ENCODE measurements at regions not wholly inside any gene's neighbourhood (a gene's known extent, or its start where the extent isn't known, plus 50 kb on each side); places are given as distances from the start of the nearest gene placed in this dataset.

DNA sequence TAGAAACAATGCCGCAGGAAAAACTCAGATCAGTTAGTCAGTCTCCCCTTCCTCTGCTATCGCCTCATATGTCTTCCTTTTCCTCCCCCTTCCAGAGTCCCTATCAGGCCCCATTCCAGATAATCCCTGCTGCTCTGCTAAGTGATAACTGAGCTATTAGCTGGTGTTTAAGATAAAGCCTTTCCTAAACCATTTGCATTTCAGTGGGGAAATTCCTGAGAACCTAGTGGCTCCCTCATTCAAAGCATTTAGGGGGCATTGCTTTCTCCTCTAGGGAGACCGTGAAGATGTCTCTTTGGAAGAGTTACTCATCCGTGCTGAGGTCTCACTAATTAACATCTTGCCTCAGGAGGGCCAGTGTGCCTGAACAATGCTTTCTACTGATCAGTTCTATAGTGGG is 401.6 kb downstream of the NPIPA7 start:
- no peak for DNase-seq (ENCODE audit: low read depth in 1 of 2, low spot score in 1 of 2)

DNA sequence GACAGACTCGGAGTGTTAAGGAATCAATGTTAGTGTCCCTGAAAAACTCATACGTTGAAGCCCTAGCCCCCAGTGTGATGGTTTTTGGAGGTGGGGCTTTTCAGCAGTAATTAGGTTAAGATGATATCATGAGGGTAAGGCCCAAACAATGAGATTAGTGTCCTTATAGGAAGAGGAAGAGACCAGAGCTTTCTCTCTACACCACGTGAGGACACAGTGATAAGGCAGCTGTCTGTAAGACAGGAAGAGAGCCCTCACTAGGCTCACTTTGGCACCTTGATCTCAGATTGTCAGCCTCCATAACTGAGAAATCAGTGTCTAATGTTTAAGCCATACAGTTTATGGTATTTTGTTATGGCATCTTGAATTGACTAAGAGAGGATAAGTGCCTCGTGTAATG is 403.2 kb downstream of the NPIPA7 start:
- no peak for DNase-seq (ENCODE audit: low read depth in 1 of 2, low spot score in 1 of 2)

DNA sequence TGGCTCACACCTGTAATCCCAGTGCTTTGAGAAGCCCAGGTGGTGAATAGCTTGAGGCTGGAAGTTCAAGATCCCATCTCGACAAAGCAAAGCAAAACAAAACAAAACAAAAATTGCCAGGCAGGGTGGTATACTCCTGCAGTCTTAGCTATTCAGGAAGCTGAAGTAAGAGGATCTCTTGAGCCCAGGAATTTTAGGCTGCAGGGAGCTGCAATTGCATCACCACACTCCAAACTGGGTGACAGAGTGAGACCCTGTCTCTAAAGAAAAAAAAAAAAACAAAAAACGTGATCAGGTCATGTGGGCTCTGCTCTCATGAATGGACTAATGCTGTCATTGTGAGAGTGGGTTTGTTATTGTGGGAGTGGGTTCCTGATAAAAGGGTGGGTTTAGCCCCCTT is 409.1 kb downstream of the NPIPA7 start:
- no peak for DNase-seq (ENCODE audit: low read depth in 1 of 2, low spot score in 1 of 2)

DNA sequence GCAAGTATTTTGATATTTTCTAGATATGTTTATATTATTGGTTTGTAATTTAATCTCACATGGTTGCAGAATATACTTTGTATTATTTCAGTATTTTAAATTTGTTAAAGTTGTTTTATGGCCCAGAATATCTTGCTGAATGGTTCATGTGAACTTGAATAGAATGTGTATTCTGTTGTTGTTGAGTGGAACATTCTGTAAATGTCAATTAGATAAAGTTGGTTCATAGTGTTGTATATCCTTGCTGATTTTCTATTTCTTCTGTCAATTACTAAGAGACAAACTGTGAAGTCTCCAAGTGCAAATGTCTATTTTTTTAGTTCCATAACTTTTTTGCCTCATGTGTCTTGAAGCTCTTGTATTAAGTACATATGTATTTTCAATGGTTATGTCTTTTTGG is 411.7 kb downstream of the NPIPA7 start:
- no peak for DNase-seq (ENCODE audit: low read depth in 1 of 2, low spot score in 1 of 2)

DNA sequence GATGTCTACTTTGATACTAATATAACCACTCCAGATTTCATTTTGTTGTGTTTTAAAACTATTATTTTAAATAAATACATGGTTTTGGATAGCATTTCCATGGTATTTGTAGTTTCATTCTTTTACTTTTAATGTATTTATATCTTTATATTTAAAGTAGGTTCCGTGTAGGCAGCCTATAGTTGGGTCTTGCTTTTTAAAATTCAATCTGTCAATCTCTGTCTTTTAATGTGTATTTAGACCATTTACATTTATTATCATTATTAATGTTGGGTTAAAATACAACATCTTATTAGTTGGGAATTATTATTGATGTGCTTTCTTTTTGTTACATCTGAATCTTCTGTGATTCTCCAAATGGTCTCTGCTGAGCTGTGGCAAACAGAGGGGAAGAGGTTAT is 412.1 kb downstream of the NPIPA7 start:
- no peak for DNase-seq (ENCODE audit: low read depth in 1 of 2, low spot score in 1 of 2)

DNA sequence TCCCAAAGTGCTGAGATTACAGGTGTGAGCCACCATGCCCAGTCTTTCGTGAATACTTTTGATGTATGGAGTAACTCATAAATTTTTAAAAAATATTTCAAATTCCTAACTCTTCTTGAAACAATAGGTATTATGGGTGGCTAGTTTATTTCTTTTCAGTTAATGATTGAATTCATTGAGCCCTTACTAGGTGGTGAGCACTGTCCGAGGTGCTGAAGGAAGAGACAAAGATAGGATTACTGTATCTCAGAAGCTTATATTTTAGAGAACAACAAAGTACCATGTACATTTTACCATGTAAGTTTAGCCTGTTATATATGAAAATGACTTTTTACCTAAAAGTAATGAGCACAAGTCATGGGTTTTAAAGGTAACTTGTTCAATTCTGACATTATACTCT is 418.3 kb downstream of the NPIPA7 start:
- DNase-seq (ENCODE audit: low read depth in 1 of 2, low spot score in 1 of 2), result no peak

DNA sequence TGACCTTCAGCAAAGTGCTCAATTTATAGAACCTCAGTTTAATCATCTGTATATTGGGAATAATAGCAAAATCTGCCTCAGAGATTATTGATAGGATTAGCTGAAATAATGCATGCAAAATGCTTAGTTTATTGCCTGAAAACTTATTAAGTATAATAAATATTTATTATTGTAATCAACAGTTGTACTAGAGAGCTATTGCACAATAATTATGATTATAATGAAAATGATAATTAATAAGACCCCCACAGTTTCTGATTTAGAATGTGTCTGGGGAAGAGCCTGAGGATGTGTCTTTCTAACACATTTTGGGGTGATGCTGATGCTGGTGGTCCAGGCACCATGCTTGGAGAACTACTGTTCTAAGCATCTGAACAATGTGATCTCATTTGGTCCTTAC is 419.6 kb downstream of the NPIPA7 start:
- DNase-seq (ENCODE audit: low read depth in 1 of 2, low spot score in 1 of 2), result no peak

DNA sequence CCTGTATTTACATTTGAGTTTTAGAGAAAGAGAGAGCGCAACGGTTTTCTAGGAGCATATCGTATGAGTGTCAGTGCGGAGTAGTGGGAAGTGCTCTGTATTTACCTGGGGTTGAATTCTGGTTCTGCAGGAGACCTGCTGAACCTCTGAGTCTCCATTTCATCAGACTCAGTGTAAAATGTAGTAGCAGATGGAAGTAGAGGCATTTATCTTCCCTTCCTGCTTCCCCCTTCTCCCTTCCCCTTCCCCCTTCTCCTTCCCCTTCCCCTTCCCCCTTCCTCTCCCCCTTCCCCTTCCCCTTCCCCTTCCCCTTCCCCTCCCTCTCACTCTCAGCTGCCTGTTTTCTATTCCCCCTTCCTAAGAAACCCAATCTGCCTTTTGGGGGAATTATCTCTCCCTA is 426.9 kb downstream of the NPIPA7 start:
- no peak for DNase-seq (ENCODE audit: low read depth in 1 of 2, low spot score in 1 of 2)

DNA sequence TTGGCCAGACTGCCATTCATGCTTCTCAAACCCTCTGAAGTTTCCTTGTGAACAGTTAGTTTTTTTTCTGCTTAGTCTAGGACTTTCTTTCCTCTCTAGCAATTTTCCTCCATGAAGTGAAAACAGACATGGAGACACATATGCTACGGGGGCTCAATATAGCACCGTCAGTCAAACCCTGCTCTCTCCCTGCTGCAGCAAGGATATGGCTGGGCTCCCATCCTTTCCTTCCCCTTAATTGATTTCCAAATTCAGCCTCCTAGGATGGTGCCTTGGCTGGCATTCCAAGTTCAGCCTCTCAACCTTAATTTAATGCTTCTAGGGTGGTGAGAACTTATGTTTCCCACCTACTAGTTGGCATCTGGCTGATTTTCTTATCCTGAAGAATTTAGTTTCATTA is 436.7 kb downstream of the NPIPA7 start:
- no peak for DNase-seq (ENCODE audit: low read depth in 1 of 2, low spot score in 1 of 2)

DNA sequence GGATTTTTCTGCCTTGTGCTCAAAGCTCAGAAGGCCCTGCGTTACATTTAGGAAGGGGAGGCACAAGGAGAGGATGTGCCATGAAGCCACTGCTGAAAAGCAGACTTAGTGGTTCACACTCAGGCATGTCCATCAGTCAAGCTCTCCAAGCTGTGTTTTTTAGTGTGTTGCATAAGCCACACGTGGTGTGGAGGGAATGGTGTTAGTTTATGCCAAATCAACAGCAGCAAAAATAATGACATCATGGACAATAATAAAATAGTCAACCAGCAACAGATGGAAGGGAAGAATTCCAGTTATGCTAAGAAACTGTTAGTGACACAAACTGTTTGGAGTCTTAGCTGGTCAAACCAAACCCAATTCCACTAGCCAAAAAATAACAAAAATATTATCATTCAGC is 438.3 kb downstream of the NPIPA7 start:
- DNase-seq (ENCODE audit: low read depth in 1 of 2, low spot score in 1 of 2), result no peak

DNA sequence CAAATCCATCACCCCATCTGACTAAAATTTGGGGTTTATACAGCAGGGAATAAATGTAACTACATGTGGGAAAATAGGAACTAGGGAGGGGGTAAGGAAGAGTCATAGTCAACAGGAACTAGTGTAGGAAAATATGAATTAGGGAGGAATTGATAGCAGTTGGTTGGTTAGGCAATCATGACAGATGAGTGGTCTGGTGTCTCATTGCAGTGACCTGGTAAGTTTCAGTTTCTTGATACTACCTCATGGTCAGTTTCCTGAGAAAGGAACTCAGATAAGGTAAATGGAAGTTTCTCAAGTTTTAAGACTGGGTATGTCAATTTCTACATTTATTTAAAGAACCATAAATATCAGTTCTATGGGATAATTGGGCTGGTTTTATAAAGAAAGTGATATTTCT is 442.3 kb downstream of the NPIPA7 start:
- DNase-seq (ENCODE audit: low read depth in 1 of 2, low spot score in 1 of 2), result no peak

DNA sequence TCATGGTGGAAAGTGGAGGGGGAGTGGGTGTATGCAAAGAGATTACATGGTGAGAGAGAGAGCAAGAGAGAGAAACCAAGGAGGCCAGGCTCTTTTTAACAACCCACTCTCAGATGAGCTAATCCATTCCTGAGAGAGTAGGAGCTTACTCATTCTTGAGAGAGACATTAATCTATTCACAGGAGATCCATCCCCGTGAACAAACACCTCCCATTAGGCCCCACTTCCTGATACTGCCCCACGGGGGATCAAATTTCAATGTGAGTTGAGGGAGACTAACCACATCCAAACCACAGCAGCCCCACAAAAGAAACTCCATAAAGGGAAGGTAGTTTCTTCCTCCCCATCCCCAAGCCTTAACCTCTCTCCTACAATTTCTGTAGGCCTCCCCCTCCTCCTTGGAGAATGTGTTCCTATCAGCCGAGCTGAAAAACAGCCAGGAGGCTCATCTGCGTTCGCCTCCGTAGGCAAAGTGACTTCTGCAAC is 450.0 kb downstream of the NPIPA7 start:
- no peak for DNase-seq (ENCODE audit: low read depth in 1 of 2, low spot score in 1 of 2)

DNA sequence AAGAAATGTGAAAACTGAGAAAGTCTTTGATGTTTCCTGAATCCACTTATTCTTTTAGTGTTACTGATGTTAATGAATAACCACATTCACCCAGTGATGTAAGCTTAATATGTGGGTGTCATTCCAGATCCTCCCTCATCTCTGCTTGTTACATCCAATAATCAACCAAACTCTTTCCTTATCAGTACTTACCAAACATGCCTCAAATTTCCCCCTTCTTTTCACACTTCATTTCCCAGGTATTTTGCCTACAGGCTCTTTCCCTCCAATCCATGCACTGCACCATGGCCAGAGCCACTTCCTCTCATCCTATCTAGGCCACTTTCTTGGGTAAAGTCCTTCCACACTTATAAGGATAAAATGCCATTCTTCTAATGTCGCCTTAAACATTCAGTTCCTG is 451.5 kb downstream of the NPIPA7 start:
- no peak for DNase-seq (ENCODE audit: low read depth in 1 of 2, low spot score in 1 of 2)

DNA sequence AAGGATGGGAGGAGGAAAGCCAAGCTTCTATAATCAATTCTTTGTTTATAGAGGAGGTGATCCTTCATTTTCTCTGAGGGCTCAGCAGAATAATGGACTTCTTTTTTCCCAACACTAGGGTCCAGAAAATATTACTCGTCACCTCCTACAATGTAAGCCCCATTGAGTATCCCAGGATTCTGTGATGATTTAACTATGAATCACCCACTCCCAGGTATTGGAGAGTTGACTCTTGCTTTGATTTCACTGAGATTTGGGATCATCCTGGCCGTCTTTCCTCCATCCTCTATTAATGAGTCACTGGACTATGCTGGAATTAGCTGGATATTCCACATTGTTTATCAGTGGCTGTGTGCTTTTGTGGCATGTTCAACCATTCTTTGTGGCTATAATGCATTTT is 452.0 kb downstream of the NPIPA7 start:
- DNase-seq (ENCODE audit: low read depth in 1 of 2, low spot score in 1 of 2), result no peak

DNA sequence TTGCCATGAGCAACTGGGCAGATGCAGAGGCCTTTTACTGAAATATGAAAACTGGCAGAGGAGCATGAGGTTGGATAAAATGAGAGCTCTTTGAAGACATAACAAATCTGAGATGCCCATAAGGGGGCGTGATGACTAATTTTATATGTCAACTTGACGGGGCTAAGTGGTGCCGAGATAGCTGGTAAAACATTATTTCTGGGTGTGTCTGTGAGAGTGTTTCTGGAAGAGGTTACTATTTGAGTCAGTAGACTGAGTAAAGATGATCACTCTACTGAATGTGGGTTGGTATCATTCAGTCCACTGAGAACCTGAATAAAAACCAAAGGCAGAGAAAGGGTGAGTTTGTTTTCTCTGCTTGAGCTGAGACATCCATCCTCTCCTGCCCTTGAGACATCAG is 454.2 kb downstream of the NPIPA7 start:
- DNase-seq (ENCODE audit: low read depth in 1 of 2, low spot score in 1 of 2), result no peak

DNA sequence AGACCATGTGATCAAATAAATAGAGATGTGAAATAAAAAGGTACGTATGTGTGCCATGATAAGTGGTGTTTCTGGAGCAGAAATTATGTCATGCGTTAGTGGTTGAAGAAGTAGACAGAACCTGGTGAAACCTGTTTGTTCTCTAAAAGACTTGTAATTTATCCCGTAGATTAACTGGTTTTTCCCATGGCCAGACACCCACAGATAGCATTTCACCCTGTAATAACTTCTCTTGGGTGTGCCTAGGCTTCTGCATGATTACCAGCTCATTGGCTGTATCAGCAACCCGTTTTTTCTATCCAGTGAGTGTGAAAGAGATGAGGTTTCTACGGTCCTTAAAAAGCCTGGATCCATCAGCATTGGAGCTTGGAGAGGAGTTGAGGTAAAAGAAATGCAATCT is 471.3 kb downstream of the NPIPA7 start:
- no peak for DNase-seq (ENCODE audit: low read depth in 1 of 2, low spot score in 1 of 2)

DNA sequence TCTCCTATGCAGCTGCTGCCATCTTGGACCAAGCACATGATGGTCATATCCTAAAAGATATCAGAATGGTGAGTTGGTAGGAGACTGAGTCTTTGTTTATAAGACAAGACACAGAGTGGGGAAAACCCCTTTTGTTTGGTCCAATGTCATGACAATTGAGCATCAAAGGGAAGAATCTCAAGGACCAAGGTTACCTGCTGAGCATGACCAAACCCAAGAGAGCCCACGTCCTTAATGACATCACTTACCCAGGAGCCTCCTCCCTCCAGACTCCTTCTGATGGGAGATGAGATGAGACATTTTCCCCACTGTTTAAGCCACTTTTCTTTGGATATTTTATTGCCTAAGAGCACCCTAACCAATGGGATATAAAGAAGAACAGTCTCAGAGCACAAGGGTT is 478.1 kb downstream of the NPIPA7 start:
- no peak for DNase-seq (ENCODE audit: low read depth in 1 of 2, low spot score in 1 of 2)

DNA sequence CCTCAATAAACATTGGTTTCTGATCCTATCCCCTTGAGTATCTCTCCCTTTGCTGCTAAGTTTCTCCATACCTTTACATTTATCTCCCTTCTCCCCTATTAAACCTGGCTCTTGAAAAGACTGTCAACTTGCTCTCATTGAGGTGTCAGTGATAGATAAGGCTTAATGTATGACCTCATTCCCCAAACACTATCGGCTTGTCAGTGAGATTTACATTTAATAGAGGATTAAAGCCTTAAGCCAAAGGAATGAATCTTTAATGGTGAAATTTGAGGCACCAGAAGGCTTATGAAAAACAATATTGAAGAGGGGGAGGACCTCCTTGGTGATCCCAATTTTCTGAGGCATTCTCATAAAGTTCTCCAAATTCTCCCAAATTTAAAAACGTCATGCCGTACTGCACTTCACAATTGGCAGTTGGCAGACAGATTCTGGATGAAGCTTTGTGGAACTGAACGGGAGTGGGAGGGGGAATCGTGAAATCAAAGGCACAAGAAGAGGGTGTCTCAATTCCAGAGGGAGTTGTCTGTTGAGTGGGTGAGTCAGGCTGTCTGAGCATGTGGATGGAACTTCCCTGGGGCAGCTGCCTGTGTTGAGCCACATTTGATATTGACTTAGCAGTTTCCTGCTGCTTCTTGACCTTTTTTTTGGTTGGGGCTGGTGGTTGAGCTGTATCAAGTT is 478.8 kb downstream of the NPIPA7 start:
- DNase-seq (ENCODE audit: low read depth in 1 of 2, low spot score in 1 of 2), result no peak

DNA sequence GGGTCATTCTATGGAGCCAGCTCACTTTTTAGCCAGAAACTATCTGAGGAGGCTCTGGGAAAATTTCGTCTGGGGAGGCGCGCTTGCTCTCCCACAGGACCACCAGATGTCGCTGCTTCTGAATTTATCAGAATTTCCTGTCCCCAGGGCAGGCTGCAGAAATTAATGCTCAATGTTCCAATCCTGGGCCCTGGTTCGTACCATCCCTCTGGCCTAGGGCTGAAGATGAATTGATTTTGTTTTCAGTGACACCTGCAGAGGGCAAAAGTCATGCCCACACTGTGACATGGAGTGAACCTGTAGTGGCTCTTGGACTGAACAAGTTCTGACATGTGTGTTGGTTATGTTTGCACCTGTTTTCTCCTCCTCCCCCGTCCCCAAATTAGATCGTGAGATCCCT is 482.6 kb downstream of the NPIPA7 start:
- DNase-seq (ENCODE audit: low read depth in 1 of 2, low spot score in 1 of 2), result peak in 1 of 2 donors; percentile 4

DNA sequence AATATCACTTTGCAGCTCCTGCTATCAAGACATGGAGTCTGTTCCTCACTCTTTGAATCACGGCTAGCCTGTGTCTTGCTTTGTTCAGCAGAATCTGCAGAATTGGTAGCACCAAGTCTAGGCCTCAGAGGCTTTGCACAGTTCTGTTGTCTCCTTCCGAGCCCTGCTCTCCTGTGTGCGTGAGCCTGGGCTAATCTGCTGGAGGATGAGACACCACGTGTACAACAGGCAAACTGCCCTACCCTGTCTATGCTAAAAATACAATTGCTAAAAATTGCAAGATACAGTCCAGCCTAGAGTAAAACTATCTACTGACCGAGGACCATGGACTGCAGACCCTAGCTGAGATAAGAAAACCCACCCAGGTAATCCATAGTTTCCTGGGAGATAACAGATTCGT is 484.7 kb downstream of the NPIPA7 start:
- no peak for DNase-seq (ENCODE audit: low read depth in 1 of 2, low spot score in 1 of 2)

DNA sequence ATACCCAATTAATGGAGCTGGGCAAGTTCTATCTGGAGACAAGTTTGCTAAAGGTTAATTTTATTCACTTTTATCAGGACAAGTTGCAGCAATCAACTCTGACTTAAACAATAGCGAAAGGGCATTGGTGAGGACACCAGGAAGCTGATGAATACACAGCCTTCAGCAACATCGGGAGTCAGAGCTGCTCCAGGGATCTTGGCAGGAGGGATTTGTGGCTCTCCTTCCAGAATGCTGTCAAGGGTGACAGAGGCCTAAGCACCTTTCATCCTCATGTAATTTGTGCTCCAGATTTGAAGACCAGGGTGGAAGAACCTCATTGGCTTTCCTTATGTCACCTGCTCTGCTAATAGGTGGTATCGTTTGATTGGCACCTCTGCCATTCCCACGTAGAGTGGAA is 485.6 kb downstream of the NPIPA7 start:
- DNase-seq (ENCODE audit: low read depth in 1 of 2, low spot score in 1 of 2), result no peak

DNA sequence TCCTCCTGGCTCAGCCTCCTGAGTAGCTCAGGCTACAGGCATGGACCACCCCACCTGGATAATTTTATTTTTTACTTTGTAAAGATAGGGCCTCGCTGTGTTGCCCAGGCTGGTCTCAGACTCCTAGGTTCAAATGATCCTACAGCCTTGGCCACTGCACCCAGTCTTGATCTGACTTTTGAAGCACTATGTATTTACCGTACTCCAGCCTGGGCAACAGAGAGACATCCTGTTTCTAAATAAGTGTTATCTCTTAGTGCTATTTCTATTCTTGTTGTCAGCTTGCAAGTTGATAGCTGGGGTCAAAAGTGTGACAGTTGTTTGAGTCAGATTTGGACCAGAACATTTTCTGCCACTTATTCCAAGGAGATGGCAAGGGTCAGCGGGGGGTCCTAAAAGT is 486.4 kb downstream of the NPIPA7 start:
- DNase-seq (ENCODE audit: low read depth in 1 of 2, low spot score in 1 of 2), result no peak

DNA sequence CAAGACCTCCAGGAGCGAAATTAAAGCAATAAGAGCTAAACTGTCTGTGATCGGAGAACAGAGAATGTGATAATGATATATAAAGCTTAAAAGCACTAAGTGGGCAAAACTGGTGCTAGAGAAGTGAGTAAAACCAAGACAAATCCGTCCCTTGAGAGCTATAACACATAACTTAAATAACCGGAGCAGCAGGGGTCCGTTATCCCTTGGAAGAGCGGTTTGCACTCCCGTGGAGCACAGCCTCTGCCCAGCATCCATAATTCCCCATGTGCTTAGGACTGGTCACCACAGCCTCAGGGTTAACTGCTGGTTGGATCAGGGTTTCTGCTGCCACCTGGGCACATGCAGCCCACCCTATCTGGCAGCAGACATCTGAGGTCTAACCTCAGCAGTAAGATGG is 489.0 kb downstream of the NPIPA7 start:
- no peak for DNase-seq (ENCODE audit: low read depth in 1 of 2, low spot score in 1 of 2)

DNA sequence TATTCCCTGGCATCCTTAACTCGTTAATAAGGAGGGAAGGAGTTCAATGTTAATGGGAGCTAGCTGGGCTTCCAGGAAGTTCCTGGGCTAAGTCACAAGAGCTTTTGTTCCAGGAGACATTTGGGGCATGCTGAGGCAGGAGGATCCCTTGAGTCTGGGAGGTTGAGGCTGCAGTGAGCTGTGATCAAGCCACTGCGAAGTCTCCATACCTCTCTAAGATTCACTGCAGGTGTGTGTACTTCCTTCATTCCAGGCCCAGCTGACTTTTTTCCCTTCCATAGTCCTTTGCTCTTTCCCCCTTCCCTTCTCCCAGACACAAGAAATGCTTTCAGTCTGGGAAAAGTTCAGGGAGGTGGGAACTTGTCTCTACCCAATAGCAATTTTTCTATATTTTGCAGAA is 489.8 kb downstream of the NPIPA7 start:
- DNase-seq (ENCODE audit: low read depth in 1 of 2, low spot score in 1 of 2), result no peak

All from activated T-helper 1 cell treated with anti-CD3 and anti-CD28 coated beads, Interleukin-2, amount 50 U/mL, for 16 hours (primary cell).